ENCODE measurements at regions not wholly inside any gene's neighbourhood (a gene's known extent, or its start where the extent isn't known, plus 50 kb on each side); places are given as distances from the start of the nearest gene placed in this dataset.
A peak's percentile ranks its signal among the peaks of the same experiment; 100 is the strongest.

GRCh38 chr20:22429175-22430153, 154.9 kb downstream of the FOXA2 start (continued):
- TF ChIP-seq AFF4 (CRISPR knock-in tag; IDR thresholded peaks at IDR 0.05) (no peak), MIXL1 (CRISPR knock-in tag; IDR thresholded peaks at IDR 0.05) (peak; percentile 85), MYPOP (CRISPR knock-in tag; IDR thresholded peaks at IDR 0.05) (no peak; the same call in none of the 2 replicates), TERF1 (CRISPR knock-in tag; IDR thresholded peaks at IDR 0.05) (no peak), MEIS1 (CRISPR knock-in tag; IDR thresholded peaks at IDR 0.05; ENCODE audit: borderline replicate concordance) (peak; percentile 76; the same call in 1 of the 2 replicates), BHLHE40 (IDR thresholded peaks at IDR 0.05; ENCODE audit: low read length) (no peak), ATF4 (CRISPR knock-in tag; IDR thresholded peaks at IDR 0.05) (peak; percentile 28 to 79; a peak in 3 of 4 replicates), KIAA2018 (CRISPR knock-in tag; IDR thresholded peaks at IDR 0.05; ENCODE audit: borderline replicate concordance) (no peak), THAP11 (CRISPR knock-in tag; IDR thresholded peaks at IDR 0.05) (peak; percentile 61), YEATS4 (CRISPR knock-in tag; IDR thresholded peaks at IDR 0.05; ENCODE audit: borderline replicate concordance) (peak; percentile 81; the same call in 1 of the 2 replicates), FIP1L1 (IDR thresholded peaks at IDR 0.05; ENCODE audit: borderline replicate concordance, insufficient read depth, low read depth, low read length) (no peak)

Measured in HepG2 (cell line).